GM18502 (cell line): ENCODE measurements at regions not wholly inside any gene's neighbourhood (a gene's known extent, or its start where the extent isn't known, plus 50 kb on each side); places are given as distances from the start of the nearest gene placed in this dataset.

Experiments used
- ATAC-seq: cut with Tn5 transposase; IDR thresholded peaks from one replicate; pipeline ENCODE4 v1.9.1; 2021; ENCODE audit warnings: mild to moderate bottlenecking; ENCODE audit not compliant: unreplicated experiment, poor library complexity

GRCh38 chr17:79457889-79458288, 153.0 kb downstream of the RBFOX3 start:
- ATAC-seq, result no peak

DNA sequence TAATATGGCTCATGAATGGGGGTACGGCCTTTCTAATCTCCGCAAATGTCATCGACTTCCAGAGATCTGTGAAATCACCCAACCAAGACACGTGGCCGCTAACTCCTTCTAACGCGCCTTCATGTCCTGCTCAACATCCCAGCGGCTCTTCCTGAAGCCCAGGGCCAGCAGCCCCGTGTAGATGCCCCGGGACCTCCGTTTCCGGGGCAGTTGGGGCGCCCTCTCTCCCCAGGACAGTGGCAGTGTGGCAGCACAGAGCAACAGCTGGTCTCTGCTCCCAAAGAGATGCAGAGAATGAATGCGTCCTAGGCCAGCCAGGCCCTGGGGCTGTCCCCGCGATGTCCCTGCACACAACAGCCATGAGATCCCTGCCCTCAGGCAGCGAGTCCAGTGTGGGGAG, 153.5 kb downstream of the RBFOX3 start:
- ATAC-seq, result no peak

DNA sequence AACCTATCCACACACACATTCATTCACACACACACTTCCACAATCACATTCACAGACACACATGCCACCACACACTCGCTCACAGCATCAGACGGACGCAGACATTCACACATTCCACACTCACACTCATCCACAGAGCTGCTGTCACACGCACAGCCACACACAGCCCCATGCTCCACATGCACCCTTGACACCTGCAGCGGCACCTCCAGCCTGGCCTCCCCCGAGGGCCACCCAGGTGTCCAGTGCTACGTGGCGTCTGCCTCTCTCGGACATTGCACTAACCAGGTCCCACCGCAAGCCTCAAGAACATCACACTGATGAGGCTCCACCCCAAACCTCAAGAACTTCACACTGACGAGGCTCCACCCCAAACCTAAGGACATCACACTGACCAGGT, 155.2 kb downstream of the RBFOX3 start:
- ATAC-seq, result no peak

GRCh38 chr17:79454826-79455225, 156.0 kb downstream of the RBFOX3 start:
- ATAC-seq, result no peak

DNA sequence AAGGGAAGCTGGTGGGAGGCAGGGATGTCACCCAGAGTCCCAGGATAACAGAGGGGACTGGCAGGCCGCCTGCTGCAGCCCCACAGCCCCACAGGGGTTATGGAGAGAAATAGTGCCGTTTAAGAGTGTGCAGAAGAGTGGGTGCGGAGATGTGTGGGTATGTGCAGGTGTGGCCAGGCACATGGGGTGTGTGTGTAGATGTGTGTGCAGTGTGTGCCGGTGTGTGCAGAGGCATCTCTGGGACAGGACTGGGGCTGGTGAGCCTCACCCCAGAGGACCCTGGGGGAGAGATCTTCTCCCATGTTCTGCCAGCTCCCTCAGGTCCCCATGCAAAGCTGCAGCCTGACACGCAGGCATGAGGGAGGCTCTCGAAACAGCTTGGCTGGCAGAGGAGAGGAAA, 157.4 kb downstream of the RBFOX3 start:
- no peak for ATAC-seq

DNA sequence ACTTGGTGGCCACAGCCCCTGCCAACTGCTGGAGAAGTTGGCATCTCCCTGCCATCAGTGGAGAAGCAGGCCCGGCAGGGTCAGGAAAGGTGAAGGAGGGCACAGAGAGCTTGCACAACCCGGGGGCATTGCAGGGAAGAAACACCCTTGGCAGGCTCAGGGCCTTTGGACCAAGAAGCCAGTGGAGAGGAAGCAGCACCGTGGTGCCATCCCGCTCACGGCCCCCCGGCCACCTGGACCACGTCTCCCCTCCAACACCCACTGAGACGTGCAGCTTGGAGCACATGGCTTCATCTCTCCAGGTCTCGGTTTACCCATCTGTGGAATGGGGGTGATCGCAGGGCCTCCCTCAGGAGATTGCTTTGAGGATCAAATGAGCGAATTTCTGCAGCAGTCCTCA, 158.1 kb downstream of the RBFOX3 start:
- no peak for ATAC-seq

DNA sequence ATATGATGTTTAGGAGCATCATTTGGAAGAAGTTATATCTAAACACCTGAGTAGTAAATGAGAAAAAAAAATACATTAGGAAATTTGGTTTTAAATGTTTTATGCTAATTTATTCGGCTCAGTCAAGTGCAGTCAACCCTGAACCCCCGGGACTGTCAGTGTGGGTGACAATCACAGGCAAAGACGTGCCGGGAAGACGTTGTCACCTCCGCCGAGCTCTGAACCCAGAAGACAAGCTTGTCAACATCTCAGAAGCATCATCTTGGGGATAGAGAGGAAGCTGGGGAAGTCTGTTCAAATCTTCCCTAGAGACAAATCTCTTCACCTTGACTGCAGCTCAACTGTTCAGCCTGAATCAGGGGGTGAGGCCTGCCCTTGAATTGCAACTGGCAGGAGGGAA, 159.7 kb downstream of the RBFOX3 start:
- no peak for ATAC-seq

- ATAC-seq, result no peak
These were observed 164.3 kb downstream of the RBFOX3 start for GRCh38 chr17:79446399-79447009.

GRCh38 chr17:79444198-79444597, 166.7 kb downstream of the RBFOX3 start:
- ATAC-seq, result no peak

DNA sequence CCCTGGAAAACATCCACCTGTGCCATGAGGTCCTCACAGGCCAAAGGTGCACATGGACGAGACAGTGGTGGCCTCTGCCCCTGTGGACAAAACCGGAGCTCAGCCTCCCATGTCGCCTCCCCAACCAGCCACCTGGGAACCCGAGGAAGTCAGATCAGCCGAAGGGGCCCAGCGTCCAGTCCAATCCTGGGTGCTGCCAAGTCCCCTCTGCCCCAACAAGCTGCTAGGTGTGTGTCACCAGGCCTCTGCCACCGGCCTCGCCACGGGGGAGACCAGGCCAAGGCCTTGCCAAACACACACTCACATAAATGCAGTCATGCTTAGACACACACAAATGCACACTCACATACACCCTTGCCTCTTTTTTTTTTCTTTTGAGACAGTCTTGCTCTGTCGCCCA, 167.8 kb downstream of the RBFOX3 start:
- ATAC-seq, result no peak

DNA sequence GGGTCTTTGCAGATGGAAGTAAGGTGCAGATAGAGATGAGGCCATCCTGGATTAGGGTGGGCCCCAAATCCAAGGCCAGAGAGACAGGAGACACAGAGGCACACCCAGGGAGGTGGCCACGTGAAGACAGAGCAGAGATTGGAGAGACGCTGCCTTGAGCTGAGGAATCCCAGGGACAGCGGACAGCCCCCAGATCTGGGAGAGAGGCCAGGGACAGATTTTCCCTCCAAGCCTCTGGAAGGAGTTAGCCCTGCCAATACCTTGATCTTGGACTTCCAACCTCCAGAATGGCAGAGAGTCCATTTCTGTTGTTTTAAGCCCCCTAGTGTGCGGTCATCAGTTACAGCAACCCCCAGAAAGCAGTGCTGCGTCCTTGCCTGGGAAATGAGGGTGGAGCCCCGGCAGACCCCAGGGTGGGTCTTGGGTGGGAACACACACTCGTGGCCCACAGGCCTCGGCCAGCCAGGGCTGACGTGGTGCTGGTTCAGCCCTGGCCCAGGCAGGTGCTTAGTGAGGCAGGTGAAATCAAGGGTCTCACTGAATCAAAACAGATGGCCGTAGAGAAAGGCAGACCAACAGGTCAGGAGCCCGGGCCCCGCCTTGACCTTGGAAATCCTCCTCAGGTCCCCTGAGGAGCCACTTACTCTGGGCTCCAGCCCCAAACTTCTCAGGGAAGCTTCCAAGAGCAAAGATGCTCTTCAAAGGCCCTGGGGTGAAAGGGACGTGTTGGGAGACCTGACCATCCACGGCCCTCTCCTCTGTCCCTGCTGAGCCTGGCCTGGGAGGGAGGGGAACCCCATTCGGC, 169.3 kb downstream of the RBFOX3 start:
- no peak for ATAC-seq

GRCh38 chr17:79440251-79440650, 170.6 kb downstream of the RBFOX3 start:
- no peak for ATAC-seq

DNA sequence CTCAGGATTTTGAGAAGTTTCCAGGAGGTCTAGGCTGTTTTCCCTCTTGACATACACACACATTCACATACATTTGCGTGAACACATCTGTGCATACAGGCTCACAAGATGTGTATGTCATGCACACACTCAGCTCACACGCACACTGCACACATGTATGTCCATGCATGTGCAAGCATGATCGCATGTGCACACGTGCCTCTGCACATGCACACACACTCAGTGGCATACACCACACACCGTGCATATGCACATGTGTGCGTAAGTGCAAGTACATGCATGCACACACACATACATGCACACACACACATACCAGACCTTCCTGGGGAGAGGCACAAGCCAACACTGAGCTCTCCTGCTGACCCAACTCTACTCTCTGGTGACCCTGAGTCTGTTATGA, 171.4 kb downstream of the RBFOX3 start:
- no peak for ATAC-seq

DNA sequence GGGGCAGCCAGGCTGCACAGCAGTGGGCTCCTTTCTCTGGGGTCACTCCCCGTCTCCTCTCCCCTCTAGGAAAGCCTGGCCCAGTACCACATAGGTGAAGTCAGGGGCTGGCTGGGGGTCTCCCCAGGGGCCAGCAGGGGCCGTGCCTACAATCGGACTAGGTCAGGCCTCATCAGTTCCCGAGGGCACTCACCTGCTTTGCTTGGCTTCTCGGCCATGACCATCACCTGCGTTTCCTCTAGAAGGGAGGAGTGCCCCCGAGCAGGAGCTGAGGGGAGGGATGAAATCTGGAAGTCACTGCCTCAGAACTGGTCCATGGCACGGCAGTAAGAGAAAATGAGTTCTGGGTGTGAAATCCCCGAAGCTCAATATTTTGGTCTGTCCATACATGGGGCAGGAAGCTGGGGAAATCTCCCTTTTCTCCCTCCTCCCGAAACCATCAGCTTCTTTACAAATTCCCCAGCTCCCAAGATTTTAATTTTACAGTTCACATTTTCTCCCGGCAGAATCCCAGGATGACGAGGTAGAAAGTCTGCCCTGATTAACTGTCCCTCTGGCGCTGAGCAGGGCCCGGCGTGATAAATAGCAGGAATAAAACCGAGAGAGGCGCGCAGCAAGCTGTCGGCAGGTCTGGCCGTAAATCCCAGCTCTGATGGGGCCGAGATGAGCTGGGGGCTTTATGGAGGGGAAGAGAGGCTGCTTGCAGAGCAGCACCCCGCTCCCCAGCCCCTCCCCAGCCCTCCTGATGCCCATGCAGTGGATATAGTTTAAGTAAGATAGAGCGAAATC, 172.1 kb downstream of the RBFOX3 start:
- no peak for ATAC-seq

DNA sequence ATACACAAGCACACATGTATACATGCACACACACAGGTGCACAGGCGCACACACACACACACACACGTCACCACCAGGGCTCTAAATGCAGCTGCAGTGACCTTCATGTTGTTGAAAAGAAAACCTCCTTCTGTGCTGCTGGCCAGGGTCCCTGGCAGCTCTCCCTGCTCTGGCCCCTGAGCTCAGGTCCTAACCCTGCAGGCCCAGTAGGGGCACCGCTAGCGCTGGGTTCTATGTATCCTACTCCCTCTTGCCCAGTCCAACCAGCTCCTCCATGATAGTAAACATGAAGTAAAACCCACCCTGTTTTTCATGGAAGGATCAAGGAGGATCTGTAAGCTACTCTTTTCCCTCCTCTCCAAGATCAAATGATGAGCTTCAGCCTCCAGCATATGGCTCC, 172.8 kb downstream of the RBFOX3 start:
- no peak for ATAC-seq

DNA sequence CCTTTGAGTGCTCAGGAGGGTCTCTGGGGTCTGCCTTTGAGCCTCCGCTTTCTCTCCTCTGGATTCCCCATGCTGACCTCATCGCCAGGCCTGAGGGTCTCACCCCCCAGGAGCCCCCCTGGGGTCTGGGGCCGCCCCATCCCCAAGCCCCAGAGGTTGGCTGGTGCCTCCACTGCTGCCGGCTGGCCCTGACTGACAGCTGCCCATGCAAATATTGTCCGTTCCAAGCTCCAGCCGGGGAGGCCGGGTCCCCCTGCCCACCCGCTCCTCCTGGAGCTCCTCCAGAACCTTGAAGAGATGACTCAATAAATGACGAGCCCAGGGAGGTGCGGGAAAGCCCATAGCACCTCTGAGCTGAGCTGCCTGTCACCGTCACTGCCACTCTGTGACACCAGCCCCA, 173.8 kb downstream of the RBFOX3 start:
- ATAC-seq, result no peak

DNA sequence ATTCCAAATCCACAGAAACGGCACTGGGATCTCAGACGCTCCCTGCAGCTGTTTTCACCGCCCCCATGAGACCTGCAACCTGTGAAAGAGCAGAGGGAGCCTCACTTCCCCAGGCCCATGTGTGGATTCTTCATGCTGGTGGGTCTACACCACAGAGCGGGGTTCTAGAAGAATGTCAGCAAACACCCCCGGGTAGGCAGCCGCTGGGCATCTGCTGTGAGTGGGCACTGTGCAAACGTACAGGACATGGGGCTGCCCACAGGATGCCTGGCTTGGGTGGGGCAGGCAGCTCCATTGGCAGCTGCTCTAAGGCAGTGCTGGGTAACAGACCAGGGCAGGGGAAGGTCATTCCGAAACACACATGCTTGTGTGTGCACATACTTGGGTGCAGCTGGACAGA, 174.9 kb downstream of the RBFOX3 start:
- no peak for ATAC-seq

DNA sequence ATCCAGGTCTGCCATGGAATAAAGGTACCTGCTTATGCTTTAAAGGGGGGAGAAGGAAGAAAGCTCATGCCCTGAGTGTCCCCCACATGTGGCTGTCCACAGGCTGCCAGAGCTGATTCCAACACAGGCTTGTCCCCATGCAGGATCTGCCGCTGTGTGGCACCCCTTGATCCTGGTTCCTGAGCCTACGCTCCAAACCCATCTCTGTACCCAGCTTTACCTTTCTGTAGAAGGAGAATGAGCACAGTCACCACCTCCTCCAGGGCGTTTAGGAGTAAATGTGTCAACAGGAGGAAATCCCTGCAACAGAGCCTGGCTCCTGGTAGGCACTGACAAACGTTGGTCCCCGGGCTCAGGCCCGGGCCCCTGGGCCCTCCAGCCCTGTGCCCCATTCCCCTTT, 175.6 kb downstream of the RBFOX3 start:
- no peak for ATAC-seq

- no peak for ATAC-seq
These were observed 176.6 kb downstream of the RBFOX3 start for GRCh38 chr17:79434215-79434614.

DNA sequence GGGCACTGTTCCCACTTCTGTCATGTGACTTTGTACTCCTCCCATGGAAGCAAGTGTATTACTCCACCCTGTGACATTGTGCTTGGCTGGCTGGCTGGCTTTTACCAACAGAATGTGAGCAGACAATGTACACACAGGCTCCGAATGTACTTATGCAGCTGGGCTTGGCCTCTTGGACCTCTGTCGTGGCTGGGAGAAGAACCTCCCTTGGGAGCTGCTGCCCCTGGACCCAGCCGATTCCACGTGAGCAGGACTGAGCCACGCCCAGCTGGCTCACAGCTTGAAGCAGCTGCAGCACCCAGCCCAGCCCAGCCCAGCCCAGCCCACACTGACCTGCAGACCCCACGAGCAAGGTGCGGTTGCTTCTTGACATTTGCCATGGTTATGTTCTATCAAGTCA, 177.5 kb downstream of the RBFOX3 start:
- ATAC-seq, result no peak

GRCh38 chr17:79431175-79431574, 179.7 kb downstream of the RBFOX3 start:
- no peak for ATAC-seq
